PC-3 (cell line): ENCODE measurements at regions not wholly inside any gene's neighbourhood (a gene's known extent, or its start where the extent isn't known, plus 50 kb on each side); places are given as distances from the start of the nearest gene placed in this dataset.

ENCODE experiments used
- ATAC-seq: fragments of 200-7000 bp; cut with Tn5 transposase; 2 replicates; pipeline ENCODE4 v1.9.1; 2020; ENCODE audit warnings: mild to moderate bottlenecking, moderate library complexity
- BruUV-seq: library from RNA; stranded (reverse); fragments of 400-500 nt; replicated peaks from 2 replicates; lab custom pipeline; 2021; lab: Mats Ljungman, UMichigan
- CTCF ChIA-PET: fragments of 300-600 bp; sonication (Branson Sonifier 250); formaldehyde crosslinking; loops from one replicate; lab custom pipeline; 2022; ENCODE audit warnings: antibody characterized with exemption; lab: Charles Lee
- POLR2A ChIA-PET: fragments of 300-600 bp; sonication (Branson Sonifier 250); formaldehyde crosslinking; loops from one replicate; lab custom pipeline; 2022; ENCODE audit warnings: antibody characterized with exemption; ENCODE audit not compliant: unreplicated experiment; lab: Charles Lee
- DNase-seq: peaks from one replicate; pipeline ENCODE4 v3.0.0-alpha.2; 2015
- H2AFZ ChIP-seq: fragments of 300-600 bp; sonication (generic); 2 replicates; pipeline ENCODE4 v1.6.0; 2016; ENCODE audit warnings: antibody characterized with exemption, low read length
- H3F3A ChIP-seq: fragments of 300-600 bp; sonication (generic); one replicate; pipeline ENCODE4 v1.6.0; 2017; ENCODE audit warnings: antibody characterized with exemption, low read length, control low read depth, mild to moderate bottlenecking; ENCODE audit not compliant: unreplicated experiment
- H3K27ac ChIP-seq: fragments of 300-600 bp; sonication (generic); 2 replicates; pipeline ENCODE4 v1.5.1; 2016; ENCODE audit warnings: mild to moderate bottlenecking, low read length
- H3K27me3 ChIP-seq: fragments of 300-600 bp; sonication (generic); 2 replicates; pipeline ENCODE4 v1.6.1; 2016; ENCODE audit warnings: low read length, mixed read lengths
- H3K36me3 ChIP-seq: fragments of 300-600 bp; sonication (generic); 2 replicates; pipeline ENCODE4 v1.6.1; 2016; ENCODE audit warnings: low read depth, mixed run types, low read length, mixed read lengths
- H3K4me1 ChIP-seq: fragments of 300-600 bp; sonication (generic); 2 replicates; pipeline ENCODE4 v1.5.1; 2016; ENCODE audit warnings: low read length; ENCODE audit not compliant: insufficient read depth
- H3K4me2 ChIP-seq: fragments of 300-600 bp; sonication (generic); 2 replicates; pipeline ENCODE4 v1.6.0; 2016; ENCODE audit warnings: low read length
- H3K4me3 ChIP-seq: fragments of 300-600 bp; sonication (generic); 2 replicates; pipeline ENCODE4 v1.5.1; 2016; ENCODE audit warnings: mild to moderate bottlenecking, low read length, mixed read lengths
- H3K79me2 ChIP-seq: fragments of 300-600 bp; sonication (generic); 2 replicates; pipeline ENCODE4 v1.6.1; 2017; ENCODE audit warnings: low read length, mixed read lengths
- H3K9ac ChIP-seq: fragments of 300-600 bp; sonication (generic); 2 replicates; pipeline ENCODE4 v1.6.0; 2016; ENCODE audit warnings: mild to moderate bottlenecking, low read length
- H3K9me2 ChIP-seq: fragments of 300-600 bp; sonication (generic); replicated peaks from 2 replicates; pipeline ENCODE4 v1.6.1; 2016; ENCODE audit warnings: mixed run types, low read length, mixed read lengths
- H3K9me3 ChIP-seq: fragments of 300-600 bp; sonication (generic); 2 replicates; pipeline ENCODE4 v1.6.1; 2016; ENCODE audit warnings: low read length, mixed read lengths
- H4K20me1 ChIP-seq: fragments of 300-600 bp; sonication (generic); 2 replicates; pipeline ENCODE4 v1.6.1; 2016; ENCODE audit warnings: low read length, mixed read lengths
- EZH2 ChIP-seq: fragments of 300-600 bp; sonication (generic); IDR thresholded peaks from one replicate; pipeline ENCODE4 v1.6.1; 2017; ENCODE audit warnings: antibody characterized with exemption, mild to moderate bottlenecking, low read length; ENCODE audit not compliant: unreplicated experiment
- EZH2phosphoT487 ChIP-seq: fragments of 300-600 bp; sonication (generic); IDR thresholded peaks from 2 replicates; pipeline ENCODE4 v1.6.1; 2018; ENCODE audit warnings: mild to moderate bottlenecking, antibody characterized with exemption, low read length, borderline replicate concordance
- intact Hi-C: fragments of 100-400 bp; cut with micrococcal nuclease; formaldehyde crosslinking; loops from 2 replicates; pipeline ENCODE4 v1.9.0; 2023
- TF ChIP-seq, protein P1 (sequence below): fragments of 300-600 bp; sonication (generic); conservative IDR thresholded peaks from 2 replicates; pipeline ENCODE4 v1.5.1; 2017; ENCODE audit warnings: antibody characterized with exemption, low read depth, mild to moderate bottlenecking, low read length

DNA sequence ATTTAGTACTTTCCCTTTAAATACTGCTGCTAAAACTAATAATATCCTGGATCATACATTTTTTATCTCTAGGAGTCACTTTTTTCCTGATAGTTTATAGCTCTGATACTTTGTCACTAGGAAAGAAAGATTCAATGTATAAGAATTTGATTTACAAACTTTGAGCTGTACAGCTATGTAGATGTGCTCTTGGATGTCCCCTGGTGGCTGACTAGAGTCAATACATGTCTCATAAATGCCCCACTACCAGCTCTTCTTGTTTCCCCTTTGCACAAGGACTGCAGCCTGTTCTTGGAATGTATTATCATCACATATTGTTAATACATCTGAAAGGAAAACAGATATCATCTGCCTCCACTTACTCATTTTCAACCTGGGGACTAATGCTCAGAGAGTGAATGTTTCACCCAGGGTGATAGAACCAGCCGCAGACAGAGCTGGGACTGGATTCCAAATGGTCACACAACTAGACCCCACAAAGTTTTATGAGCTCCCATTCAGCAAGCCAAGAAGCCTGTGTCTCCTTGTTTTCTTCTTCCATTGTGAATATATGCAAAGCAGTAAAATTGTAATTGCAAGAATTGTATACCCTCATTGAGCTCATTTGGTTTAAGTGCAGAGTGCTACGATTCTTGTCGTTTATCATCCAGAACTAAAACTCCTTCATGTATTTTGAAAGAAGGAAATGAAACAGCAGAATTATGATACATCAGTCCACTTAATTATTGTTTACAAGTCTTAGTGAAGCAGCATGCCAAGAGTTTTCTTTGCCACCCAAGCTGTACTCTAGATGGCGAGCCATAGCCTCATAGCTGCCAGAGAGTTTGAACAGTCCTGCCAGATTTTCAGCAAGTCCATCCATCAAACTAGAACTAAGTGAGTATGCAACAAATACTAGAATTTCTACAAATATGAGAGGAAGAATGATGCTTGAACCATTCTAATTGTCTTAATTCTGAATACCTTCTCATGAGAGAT, 261.6 kb upstream of the LMCD1 start:
- Histone ChIP-seq H3K27ac (no peak overlapping the region), H3F3A (no peaks in the 10 kb centered on the region), H3K9me2 (no peaks in the 10 kb centered on the region), H3K36me3 (no peaks in the 10 kb centered on the region), H2AFZ (no peak overlapping the region), H3K27me3 (no peaks in the 10 kb centered on the region), H3K4me3 (no peak overlapping the region), H3K4me2 (no peak overlapping the region), H3K4me1 (no peaks in the 10 kb centered on the region), H3K9me3 (no peaks in the 10 kb centered on the region), H3K79me2 (no peaks in the 10 kb centered on the region), H4K20me1 (no peaks in the 10 kb centered on the region), H3K9ac (no peak overlapping the region)
- CTCF ChIA-PET = no interaction called here
- TF ChIP-seq EZH2 = no peak
- TF ChIP-seq, protein P1, sequence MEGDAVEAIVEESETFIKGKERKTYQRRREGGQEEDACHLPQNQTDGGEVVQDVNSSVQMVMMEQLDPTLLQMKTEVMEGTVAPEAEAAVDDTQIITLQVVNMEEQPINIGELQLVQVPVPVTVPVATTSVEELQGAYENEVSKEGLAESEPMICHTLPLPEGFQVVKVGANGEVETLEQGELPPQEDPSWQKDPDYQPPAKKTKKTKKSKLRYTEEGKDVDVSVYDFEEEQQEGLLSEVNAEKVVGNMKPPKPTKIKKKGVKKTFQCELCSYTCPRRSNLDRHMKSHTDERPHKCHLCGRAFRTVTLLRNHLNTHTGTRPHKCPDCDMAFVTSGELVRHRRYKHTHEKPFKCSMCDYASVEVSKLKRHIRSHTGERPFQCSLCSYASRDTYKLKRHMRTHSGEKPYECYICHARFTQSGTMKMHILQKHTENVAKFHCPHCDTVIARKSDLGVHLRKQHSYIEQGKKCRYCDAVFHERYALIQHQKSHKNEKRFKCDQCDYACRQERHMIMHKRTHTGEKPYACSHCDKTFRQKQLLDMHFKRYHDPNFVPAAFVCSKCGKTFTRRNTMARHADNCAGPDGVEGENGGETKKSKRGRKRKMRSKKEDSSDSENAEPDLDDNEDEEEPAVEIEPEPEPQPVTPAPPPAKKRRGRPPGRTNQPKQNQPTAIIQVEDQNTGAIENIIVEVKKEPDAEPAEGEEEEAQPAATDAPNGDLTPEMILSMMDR = peak; percentile 87
- BruUV-seq = no TSS peak
- POLR2A ChIA-PET = no interaction called here
- intact Hi-C loops = no loop called here
- ATAC-seq (peak; percentile 70), DNase-seq (peak; percentile 66)

DNA sequence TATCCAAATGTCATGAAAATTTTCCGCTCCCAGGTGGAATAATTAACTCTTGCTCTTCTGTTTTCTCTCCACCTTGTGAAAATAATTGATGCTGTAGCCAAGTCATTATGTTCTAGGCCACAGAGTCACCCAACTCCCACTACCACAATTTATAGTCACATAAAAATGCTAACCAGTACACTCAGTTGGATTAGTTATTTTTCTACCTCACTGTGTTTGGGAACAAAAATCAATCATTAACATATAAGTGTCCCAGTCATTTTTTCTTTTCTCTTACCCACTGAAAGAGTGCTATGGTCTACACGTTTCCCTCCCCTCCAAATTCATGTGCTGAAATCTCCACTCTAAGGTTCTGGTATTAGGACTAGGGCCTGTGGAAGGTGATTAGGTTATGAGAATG, 255.6 kb upstream of the LMCD1 start:
- no peaks in the 10 kb centered on the region for H3K4me1 ChIP-seq
- no TSS peak for BruUV-seq
- no peaks in the 10 kb centered on the region for H3K27me3 ChIP-seq
- intact Hi-C loops = no loop called here
- ChIA-PET CTCF (no interaction called here), POLR2A (no interaction called here)
- H3K9me2 ChIP-seq = no peaks in the 10 kb centered on the region
- H3K4me3 ChIP-seq = no peak overlapping the region
- no peaks in the 10 kb centered on the region for H4K20me1 ChIP-seq
- no peaks in the 10 kb centered on the region for H3K9me3 ChIP-seq
- no peak overlapping the region for H3K27ac ChIP-seq
- H3F3A ChIP-seq = no peaks in the 10 kb centered on the region
- DNase-seq (no peak), ATAC-seq (no peak)
- no peak overlapping the region for H3K9ac ChIP-seq
- H3K4me2 ChIP-seq = no peak overlapping the region
- H3K79me2 ChIP-seq = no peaks in the 10 kb centered on the region
- TF ChIP-seq, protein P1 = no peak
- TF ChIP-seq EZH2 (no peak), EZH2phosphoT487 (no peak)
- no peak overlapping the region for H2AFZ ChIP-seq
- no peaks in the 10 kb centered on the region for H3K36me3 ChIP-seq

DNA sequence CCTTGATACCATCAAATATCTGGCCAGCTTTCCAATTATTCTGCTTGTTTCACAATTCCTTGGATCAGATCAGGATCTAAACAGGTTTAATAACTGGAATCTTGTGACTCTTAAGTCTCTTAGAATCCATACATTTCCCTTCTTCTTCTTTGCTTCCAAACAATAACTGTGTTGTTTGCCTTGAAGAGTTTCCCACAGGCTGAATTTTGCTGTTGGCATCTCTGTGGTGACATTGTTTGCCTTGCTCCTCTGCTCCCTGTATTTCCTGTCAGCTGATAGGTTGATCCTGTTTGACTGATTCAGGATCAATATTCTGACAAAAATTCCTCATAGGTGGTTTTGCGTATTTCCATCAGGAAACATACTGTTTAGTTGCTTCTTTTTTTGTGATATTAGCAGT, 248.4 kb upstream of the LMCD1 start:
- ChIA-PET POLR2A (interaction anchor here (0.7 kb wide), 1 partner anchor 11 kb away, joined by 3 read pairs; no protein-coding TSS in a partner anchor), CTCF (no interaction called here)
- Histone ChIP-seq H3K36me3 (no peaks in the 10 kb centered on the region), H2AFZ (no peak overlapping the region), H3K9me3 (no peaks in the 10 kb centered on the region), H3K79me2 (no peaks in the 10 kb centered on the region), H3K4me2 (no peak overlapping the region), H3K9ac (no peak overlapping the region), H3F3A (no peaks in the 10 kb centered on the region), H3K27me3 (no peaks in the 10 kb centered on the region), H3K9me2 (no peaks in the 10 kb centered on the region), H3K27ac (no peak overlapping the region), H3K4me1 (no peaks in the 10 kb centered on the region), H4K20me1 (no peaks in the 10 kb centered on the region), H3K4me3 (no peak overlapping the region)
- intact Hi-C loops = no loop called here
- DNase-seq (no peak), ATAC-seq (no peak)
- TF ChIP-seq, protein P1 = no peak
- TF ChIP-seq EZH2 (no peak), EZH2phosphoT487 (no peak)
- BruUV-seq = no TSS peak
